ENCODE measurements at regions not wholly inside any gene's neighbourhood (a gene's known extent, or its start where the extent isn't known, plus 50 kb on each side); places are given as distances from the start of the nearest gene placed in this dataset.

GRCh38 chrX:35432056-35432455 is 366.1 kb upstream of the MAGEB16 start:
- TF ChIP-seq, protein P1, sequence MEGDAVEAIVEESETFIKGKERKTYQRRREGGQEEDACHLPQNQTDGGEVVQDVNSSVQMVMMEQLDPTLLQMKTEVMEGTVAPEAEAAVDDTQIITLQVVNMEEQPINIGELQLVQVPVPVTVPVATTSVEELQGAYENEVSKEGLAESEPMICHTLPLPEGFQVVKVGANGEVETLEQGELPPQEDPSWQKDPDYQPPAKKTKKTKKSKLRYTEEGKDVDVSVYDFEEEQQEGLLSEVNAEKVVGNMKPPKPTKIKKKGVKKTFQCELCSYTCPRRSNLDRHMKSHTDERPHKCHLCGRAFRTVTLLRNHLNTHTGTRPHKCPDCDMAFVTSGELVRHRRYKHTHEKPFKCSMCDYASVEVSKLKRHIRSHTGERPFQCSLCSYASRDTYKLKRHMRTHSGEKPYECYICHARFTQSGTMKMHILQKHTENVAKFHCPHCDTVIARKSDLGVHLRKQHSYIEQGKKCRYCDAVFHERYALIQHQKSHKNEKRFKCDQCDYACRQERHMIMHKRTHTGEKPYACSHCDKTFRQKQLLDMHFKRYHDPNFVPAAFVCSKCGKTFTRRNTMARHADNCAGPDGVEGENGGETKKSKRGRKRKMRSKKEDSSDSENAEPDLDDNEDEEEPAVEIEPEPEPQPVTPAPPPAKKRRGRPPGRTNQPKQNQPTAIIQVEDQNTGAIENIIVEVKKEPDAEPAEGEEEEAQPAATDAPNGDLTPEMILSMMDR (IDR thresholded peaks at IDR 0.05): no peak
- no peak for TF ChIP-seq REST (IDR thresholded peaks at IDR 0.05; ENCODE audit: insufficient read depth in 1 of 2, low read depth in 2 of 2, low read length in 1 of 2)

Data from Panc1 (cell line).